H7 (cell line): ENCODE measurements at regions not wholly inside any gene's neighbourhood (a gene's known extent, or its start where the extent isn't known, plus 50 kb on each side); places are given as distances from the start of the nearest gene placed in this dataset.

Experiments used
- DNase-seq: peaks from one replicate; pipeline ENCODE4 v3.0.0; 2012
- H3K27me3 ChIP-seq: 2 replicates; pipeline ENCODE4 v1.6.0; 2011; ENCODE audit warnings: mild to moderate bottlenecking, low read length; ENCODE audit not compliant: control insufficient read depth, insufficient read depth
- H3K36me3 ChIP-seq: replicated peaks from 2 replicates; pipeline ENCODE4 v1.5.1; 2011; ENCODE audit warnings: low read length; ENCODE audit not compliant: control insufficient read depth, insufficient read depth
- H3K4me3 ChIP-seq: 2 replicates; pipeline ENCODE4 v1.5.1; 2011; ENCODE audit warnings: low read depth, mild to moderate bottlenecking, control low read depth, low read length, moderate library complexity; ENCODE audit not compliant: insufficient read depth

DNA sequence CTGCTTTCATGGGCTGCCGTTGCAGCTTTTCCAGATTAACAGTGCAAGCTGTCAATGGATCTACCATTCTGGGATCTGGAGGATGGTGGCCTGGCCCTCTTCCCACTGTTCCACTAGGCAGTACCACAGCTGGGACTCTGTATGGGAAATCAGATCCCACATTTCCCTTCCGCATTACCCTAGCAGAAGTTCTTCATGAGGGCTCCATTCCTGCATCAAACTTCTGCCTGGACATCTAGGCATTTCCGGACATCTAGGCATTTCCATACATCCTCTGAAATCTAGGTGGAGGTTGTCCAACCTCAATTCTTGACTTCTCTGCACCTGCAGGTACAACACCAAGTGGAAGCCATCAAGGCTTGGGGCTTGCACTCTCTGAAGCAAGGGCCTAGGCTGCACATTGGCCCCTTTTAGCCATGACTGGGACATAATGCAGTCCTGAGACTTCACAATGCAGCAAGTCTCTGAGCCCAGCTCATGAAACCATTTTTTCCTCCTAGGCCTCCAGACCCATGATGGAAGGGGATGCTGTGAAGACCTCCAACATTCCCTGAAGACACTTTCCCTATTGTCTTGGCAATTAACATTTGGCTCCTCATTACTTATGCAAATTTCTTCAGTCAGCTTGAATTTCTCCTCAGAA, 863.3 kb downstream of the C12orf50 start:
- no peak for DNase-seq
- Histone ChIP-seq H3K36me3 (no peaks in the 10 kb centered on the region), H3K27me3 (no peaks in the 10 kb centered on the region), H3K4me3 (no peak overlapping the region)

- DNase-seq: no peak
- no peaks in the 10 kb centered on the region for H3K36me3 ChIP-seq
- H3K27me3 ChIP-seq: no peaks in the 10 kb centered on the region
- H3K4me3 ChIP-seq: no peak overlapping the region
These were observed 866.1 kb downstream of the C12orf50 start for GRCh38 chr12:87163122-87163521.

GRCh38 chr12:87160848-87161601, 868.2 kb downstream of the C12orf50 start:
- no peak overlapping the region for H3K4me3 ChIP-seq
- no peaks in the 10 kb centered on the region for H3K36me3 ChIP-seq
- H3K27me3 ChIP-seq: no peaks in the 10 kb centered on the region
- DNase-seq: no peak

DNA sequence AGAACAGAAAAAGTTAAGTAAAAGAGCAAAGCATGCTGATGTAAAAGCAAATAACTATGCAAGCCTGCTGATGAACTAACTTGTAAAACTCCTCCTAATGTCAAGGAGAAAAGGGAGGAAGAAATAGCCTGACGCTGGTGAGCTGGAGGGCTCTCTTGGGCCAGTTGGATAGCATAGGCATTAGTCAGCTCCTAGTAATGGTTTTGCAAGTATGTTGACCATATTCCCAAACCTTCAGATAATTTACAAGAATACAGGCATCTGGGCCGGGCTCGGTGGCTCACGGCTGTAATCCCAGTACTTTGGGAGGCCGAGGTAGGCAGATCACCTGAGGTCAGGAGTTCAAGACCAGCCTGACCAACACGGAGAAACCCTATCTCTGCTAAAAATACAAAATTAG, 871.4 kb downstream of the C12orf50 start:
- no peaks in the 10 kb centered on the region for H3K27me3 ChIP-seq
- no peak overlapping the region for H3K4me3 ChIP-seq
- H3K36me3 ChIP-seq: no peaks in the 10 kb centered on the region
- DNase-seq: no peak

GRCh38 chr12:87155621-87156020, 873.6 kb downstream of the C12orf50 start:
- no peak for DNase-seq

DNA sequence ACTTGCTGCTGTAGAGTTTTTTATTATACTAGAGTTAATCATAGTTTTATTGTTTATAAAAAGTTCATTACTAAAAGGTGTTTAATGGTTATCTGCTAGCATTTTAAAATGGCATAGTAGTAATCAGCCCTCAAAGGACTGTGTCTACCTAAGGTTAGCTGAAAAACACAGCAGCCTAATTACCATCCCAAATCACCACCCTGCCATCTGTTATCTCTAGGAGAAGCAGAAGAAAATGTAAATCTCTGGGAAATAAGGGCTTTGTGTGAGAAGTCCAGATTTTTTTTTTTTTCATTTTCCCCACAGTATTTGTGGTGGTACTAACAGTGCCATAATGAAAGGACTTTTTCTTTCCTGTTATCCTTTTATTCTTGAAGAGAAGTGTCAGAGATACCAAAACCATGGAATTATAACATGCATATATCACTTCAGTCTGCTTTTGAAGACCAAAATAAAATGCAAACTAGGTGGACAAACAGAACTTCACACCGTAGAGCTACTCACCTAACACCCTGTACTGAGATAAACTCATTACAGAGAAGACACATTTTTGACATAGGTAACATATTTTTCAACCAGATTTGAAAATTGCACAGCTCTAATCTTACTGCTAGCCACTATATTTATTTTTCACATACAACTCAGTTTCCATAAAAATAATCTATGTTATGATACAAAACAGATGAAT, 876.2 kb downstream of the C12orf50 start:
- Histone ChIP-seq H3K36me3 (no peaks in the 10 kb centered on the region), H3K27me3 (no peaks in the 10 kb centered on the region), H3K4me3 (no peak overlapping the region)
- DNase-seq: no peak

More at GRCh38 chr12:87155621-87156020, 873.6 kb downstream of the C12orf50 start:
- Histone ChIP-seq H3K27me3 (no peaks in the 10 kb centered on the region), H3K36me3 (no peaks in the 10 kb centered on the region), H3K4me3 (no peak overlapping the region)

DNA sequence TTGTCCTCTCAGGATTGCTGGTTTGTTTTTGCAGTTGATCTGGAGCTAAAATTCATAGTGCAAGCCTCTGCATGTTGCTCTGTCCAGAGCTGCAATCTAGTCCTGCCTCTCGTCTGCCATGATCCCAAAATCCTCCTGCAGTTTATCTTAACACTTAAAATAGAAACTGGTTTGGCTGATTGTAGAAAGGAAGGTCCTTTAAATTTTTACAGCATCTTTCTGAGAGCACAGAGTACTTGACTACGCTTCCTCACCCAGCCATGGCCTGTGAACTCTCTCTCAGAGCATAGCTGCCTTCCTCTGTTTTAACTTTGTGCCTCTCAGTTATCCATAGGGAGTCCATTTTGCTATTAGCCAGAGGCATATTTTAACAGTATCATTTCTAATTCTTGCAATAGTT, 877.1 kb downstream of the C12orf50 start:
- Histone ChIP-seq H3K36me3 (no peaks in the 10 kb centered on the region), H3K27me3 (no peaks in the 10 kb centered on the region), H3K4me3 (no peak overlapping the region)
- no peak for DNase-seq

DNA sequence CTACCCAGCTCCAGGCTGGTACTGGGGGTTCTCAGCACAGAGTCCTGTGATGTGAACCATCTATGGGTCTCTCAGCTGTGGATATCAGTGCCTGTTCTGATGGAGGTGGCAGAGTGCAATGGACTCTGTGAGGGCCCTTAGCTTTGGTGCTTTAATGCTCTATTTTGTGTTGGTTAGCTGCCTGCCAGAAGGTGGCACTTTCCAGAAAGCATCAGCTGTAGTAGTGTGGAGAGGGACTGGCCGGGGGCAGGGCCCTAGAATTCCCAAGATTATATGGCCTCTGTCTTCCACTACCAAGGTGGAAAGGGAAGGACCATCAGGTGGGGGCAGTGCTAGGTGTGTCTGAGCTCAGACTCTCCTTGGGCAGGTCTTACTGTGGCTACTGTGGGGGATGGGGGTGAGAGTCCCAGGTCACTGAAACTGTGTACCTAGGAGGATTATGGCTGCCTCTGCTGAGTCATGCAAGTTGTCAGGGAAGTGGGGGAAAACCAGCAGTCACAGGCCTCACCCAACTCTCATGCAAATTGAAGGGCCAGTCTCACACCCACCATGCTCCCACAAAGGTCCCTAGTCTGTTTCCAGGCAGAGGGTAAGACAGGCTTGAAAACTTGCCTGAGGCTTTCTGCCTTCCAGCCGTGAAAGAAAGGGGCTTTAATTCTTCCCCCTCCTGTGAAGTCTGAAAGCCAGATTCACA, 878.1 kb downstream of the C12orf50 start:
- DNase-seq: no peak
- H3K36me3 ChIP-seq: no peaks in the 10 kb centered on the region
- no peak overlapping the region for H3K4me3 ChIP-seq
- no peaks in the 10 kb centered on the region for H3K27me3 ChIP-seq

GRCh38 chr12:87142342-87142741, 886.2 kb upstream of the MGAT4C start:
- no peak overlapping the region for H3K4me3 ChIP-seq
- no peak for DNase-seq

GRCh38 chr12:87141091-87141490, 884.9 kb upstream of the MGAT4C start:
- no peak overlapping the region for H3K4me3 ChIP-seq

More at GRCh38 chr12:87142342-87142741, 886.2 kb upstream of the MGAT4C start:
- no peaks in the 10 kb centered on the region for H3K36me3 ChIP-seq
- H3K27me3 ChIP-seq: no peaks in the 10 kb centered on the region

DNA sequence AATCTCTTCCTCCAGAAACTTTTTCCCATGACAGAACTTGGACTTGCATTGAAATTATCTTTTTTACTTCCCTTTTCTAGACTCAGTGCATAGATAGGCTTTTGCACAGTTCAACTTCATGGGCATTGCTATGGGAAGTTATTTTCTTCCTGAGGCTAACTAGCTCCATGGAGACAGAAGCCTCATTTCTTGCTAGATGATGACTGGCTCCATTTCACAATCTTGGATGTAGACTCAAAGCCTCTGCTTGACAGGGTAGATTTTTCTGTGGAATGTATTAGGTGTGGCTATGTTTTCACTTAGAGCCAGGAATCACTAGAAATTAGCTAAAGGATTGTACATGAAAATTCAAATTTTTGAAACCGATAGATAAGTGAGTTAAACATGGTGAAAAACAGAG, 884.1 kb upstream of the MGAT4C start:
- no peak overlapping the region for H3K4me3 ChIP-seq
- DNase-seq: no peak
- H3K27me3 ChIP-seq: no peaks in the 10 kb centered on the region
- no peaks in the 10 kb centered on the region for H3K36me3 ChIP-seq

More at GRCh38 chr12:87141091-87141490, 884.9 kb upstream of the MGAT4C start:
- no peak for DNase-seq
- H3K36me3 ChIP-seq: no peaks in the 10 kb centered on the region
- no peaks in the 10 kb centered on the region for H3K27me3 ChIP-seq

DNA sequence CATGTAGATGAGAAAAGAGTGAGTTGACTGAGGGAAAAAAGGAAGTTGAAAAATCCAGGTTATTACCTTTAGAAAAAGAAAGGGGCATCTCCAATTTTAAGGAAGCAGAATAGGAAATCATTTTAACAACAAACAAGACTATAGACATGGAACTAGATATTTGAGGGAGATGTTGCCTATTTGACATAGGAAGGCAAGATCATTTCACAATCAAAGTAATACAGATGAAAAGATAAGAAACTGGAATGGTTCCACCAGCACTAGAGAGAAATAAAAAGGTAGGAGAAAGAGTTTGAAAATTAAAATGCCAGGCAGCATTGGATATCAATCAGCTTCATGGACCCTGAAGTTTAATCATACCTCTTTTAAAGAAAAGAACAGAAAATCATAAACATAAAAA, 881.0 kb upstream of the MGAT4C start:
- H3K36me3 ChIP-seq: no peaks in the 10 kb centered on the region
- DNase-seq: no peak
- H3K4me3 ChIP-seq: no peak overlapping the region
- no peaks in the 10 kb centered on the region for H3K27me3 ChIP-seq

DNA sequence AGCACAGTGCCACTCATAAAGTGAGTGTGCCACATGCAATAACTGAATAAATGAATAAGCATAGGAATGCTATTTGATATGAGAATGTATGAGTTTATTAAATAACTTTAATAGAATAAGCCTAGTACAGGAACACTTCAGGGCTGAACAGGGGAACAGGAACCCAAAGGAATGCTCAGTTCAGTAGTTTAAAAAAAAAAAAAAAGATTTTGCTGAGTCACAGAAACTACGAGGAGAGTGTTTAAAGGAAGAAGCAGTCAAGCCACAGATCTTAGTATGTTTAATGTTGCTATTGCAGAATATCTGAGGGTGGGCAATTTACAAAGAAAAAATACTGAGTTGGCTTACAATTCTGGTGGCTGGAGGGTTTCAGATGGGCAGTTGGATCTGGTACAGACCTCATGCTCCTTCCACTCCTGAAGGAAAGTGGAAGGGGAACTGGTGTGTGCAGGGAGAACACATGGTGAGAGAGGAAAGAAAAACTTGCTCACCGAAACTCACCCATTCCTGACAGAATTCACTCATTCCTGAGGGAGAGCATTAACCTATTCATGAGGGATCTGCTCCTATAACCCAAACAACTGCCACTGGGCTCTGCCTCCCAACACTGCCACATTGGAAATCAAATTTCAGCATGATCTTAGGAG, 880.3 kb upstream of the MGAT4C start:
- DNase-seq: no peak
- H3K4me3 ChIP-seq: no peak overlapping the region
- no peaks in the 10 kb centered on the region for H3K36me3 ChIP-seq
- no peaks in the 10 kb centered on the region for H3K27me3 ChIP-seq

DNA sequence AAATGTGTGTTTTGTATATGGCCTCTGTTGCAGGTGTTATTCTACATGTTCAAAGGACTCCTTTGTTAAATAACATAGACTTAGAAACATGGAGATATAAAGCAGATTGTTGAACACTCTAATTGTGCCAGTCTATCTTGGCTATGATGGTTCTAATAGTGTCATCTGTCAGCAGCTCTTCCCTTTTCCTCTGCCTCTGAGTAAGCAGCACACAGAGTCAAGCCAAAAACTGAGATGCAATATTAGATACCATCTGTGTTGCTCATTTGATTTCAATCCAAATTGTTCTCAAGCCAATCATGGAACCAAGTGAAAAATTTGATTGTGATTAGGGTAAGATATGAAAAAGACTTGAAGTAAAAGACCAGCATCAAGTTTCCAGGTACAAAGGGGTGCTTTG, 871.1 kb upstream of the MGAT4C start:
- H3K27me3 ChIP-seq: no peaks in the 10 kb centered on the region
- no peaks in the 10 kb centered on the region for H3K36me3 ChIP-seq
- no peak for DNase-seq

More for the DNA sequence above, 871.1 kb upstream of the MGAT4C start:
- no peak overlapping the region for H3K4me3 ChIP-seq
